NCI-H128 (cell line): ENCODE measurements at regions not wholly inside any gene's neighbourhood (a gene's known extent, or its start where the extent isn't known, plus 50 kb on each side); places are given as distances from the start of the nearest gene placed in this dataset.

Experiments
- DNase-seq: peaks from one replicate; lab custom pipeline; 2025; ENCODE audit not compliant: unreplicated experiment; lab: John Stamatoyannopoulos, UW

DNA sequence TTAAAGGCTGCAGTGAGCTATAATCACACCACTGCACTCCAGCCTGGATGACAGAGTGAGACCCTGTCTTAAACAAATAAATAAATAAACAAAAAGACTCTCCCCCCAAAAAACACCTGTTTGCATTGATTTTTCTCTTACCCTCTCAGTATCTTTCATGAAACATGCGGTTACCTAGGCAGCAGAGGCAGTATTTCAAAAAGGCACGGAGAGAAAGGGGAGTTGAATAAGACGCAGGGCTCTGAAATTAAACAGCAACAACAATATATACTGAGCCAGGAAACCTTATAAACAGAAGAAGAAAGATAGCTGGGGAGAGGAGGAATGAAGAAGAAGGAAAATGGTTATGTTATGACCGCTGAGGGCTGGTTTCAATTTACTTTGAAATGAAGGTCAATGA is 277.6 kb downstream of the BTG1 start:
- DNase-seq, result no peak

GRCh38 chr12:91866566-91866965 is 279.1 kb downstream of the BTG1 start:
- DNase-seq, result no peak

- no peak for DNase-seq
These were observed 281.9 kb downstream of the BTG1 start for GRCh38 chr12:91863702-91864101.

- no peak for DNase-seq
These were observed 284.1 kb downstream of the BTG1 start for GRCh38 chr12:91861554-91861953.

DNA sequence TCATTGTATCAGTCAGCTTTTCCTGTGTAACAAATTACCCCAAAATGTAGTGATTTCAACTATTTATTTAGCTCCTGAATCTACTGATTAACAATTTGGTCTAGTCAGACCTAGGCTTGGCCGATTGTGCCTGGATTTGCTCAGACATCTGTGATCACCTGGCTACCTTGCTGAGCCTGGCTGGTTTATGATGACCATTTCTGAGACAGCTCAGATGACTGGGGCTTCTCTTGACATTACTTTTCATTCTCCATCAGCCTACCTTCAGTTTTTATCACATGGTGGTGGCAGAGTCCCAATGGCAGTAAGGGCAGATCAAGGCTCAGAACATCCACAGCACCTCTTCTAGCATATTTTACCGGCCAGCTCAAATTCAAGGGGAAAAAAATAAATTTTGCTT is 286.3 kb downstream of the BTG1 start:
- DNase-seq, result no peak

DNA sequence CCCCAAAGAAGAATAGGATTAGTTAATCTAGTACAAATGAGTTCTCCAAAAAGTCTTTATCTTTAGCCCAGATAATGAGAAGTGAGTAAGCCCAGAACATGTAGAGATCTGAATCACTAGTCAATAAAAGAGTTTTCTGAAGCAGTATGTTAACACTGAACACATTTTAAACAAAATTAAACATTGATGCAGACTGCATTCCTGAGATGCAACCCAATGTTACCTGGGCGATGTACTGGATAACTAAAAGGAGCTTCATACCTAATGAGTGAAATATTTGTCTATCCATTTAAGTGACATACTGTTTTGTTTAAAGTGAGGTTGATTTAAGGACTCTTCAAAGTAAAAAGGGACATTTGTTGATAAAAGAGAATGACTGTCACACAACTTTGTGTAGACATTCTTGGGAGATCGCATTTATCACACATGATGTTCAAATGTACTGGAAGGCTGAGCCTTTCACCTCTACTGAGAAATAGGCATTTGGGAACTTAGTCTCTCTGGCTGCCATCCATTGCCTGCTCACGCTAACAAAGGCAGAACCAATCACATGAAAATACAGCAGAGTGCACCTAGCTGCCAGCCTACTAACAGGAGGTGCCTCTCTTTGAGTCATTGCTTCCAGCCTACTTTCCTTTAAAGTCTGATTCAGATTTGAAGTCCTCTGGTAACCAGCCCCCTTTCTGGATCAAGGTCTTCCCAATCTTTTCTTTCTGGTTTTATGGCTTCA is 287.7 kb downstream of the BTG1 start:
- DNase-seq, result no peak

DNA sequence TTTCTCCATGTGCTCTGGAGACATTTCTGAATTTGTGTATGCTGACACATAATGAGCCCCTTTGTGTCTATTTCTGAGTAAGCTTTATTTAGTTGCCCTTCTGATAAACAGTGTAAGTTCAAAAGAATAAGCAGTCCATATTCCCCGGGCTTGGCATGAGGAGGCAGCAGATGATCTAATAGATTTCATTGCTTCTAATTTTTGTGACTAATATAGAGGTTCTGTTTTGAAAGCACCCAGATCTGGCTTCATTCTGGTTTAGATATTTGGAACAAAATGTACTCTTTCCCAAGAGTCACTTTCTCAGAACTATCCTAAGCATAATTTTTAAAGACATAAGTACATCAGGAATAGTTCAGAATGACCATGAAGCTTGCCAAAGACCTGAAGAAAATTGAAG is 290.9 kb downstream of the BTG1 start:
- no peak for DNase-seq

DNA sequence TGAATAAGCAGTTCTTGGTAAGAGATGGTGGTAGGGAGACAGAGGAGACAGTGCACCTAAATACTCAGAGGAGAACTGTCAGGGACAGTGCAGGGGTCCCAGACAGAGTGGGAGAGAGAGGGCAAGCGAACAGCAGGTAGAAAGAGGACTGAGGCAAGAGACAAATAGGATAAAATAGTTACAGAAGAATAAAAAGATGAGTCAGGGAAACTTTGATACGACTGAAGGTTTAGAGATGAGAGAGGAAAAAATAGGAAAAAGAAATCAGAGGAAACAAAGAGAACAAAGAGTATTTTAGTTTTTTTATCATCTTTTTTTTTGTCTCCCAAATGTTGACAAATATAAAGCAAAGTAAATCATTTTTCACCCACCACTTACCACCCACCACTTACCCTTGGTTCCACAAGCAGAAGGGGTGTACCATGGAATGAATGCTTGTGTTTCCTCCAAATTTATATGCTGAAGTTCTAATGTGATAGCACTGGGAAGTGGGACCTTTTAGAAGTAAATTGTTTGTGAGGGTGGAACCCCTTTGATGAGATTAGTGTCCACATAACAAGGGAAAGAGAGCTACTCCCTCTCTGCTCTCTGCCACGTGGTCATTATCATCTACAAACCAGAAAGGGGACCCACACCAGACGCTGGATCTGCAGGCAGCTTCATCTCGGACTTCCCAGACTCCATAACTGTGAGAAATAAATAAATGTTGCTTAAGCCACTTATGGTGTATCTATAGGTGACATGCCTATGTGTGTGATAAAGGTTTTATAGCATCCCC is 292.1 kb downstream of the BTG1 start:
- DNase-seq, result no peak

GRCh38 chr12:91852634-91853033 is 293.0 kb downstream of the BTG1 start:
- DNase-seq, result peak; percentile 33

DNA sequence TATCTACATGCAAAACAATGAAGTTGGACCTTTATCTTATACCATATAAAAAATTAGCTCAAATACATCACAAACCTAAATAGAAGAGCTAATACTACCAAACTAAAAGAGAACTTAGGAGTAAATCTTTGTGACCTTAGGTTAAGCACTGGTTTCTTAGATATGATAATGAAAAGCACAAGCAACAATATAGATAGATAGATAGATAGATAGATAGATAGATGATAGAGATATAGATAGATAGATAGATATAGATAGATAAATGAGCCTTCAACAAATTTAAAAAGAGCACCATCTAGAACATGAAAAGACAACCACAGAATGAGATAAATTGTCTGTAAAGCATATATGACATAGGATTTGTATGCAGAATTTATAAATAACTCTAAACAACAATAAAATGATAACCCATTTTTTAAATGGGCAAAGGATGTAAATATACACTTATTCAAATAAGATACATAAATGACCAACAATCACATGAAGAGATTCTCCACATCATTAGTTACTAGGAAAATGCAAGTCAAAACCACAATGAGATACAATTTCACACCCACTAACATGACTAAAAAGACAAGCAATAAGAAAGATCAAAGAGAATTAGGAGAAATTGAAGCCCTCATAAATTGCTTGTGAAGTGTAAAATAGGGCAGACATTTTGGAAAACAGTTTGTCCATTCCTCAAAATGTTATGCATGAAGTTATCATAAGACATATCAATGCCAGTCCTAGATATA is 293.7 kb downstream of the BTG1 start:
- DNase-seq, result no peak

DNA sequence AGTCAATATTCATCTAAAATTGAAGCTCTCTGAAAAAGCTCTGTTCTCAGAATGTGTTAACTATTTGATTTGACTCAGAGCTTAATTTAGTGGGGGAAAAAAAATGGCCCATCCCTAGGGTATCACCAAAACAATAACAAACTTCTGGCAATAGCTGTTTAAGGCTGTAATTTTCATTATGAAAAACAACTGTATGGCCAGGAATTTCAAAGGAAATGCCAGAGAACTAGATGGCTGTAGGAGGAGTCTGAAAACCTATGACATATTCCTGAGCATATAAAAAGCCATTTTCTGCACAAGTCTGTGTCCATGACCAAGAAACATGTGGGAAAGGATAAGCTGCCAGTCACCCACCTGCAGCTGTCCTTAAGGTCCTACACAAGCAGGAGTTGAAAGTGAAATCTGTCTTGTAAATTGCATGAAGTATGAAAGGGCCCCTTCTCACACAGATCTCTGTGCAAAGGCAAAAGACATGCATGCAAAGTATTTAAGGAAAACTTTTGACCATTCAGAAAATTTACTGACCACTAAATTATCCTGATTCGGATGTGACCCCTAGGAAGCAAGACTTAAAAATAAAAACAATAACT is 299.1 kb downstream of the BTG1 start:
- no peak for DNase-seq

- DNase-seq, result no peak
These were observed 300.3 kb downstream of the BTG1 start for GRCh38 chr12:91845365-91845764.

GRCh38 chr12:91841822-91842221 is 303.8 kb downstream of the BTG1 start:
- no peak for DNase-seq

GRCh38 chr12:91836696-91837095 is 308.9 kb downstream of the BTG1 start:
- no peak for DNase-seq

GRCh38 chr12:91836264-91836663 is 309.4 kb downstream of the BTG1 start:
- DNase-seq, result no peak

DNA sequence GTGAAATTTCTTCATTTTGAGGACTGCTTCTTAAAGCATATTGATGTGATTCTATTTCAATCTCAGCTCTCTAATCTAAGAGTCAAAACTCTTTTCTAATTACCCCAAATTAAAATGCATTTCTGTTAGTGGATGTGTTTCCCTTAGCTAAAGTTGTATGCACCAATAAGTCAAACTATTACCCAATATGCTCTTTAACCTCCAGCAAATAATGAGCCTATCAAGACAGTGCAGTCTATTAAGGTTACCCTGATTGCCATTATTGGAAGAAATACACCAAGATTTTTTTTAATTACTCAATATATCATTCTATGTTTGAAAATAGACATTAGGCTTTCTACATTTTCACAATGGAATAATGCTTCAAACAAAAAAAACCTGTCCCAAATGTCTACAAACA is 310.0 kb downstream of the BTG1 start:
- DNase-seq, result no peak

- DNase-seq, result no peak
These were observed 311.8 kb downstream of the BTG1 start for GRCh38 chr12:91833780-91834359.

- no peak for DNase-seq
These were observed 319.6 kb downstream of the BTG1 start for GRCh38 chr12:91825999-91826398.

- no peak for DNase-seq
These were observed 320.7 kb downstream of the BTG1 start for GRCh38 chr12:91824991-91825390.

GRCh38 chr12:91819132-91819447 is 326.6 kb downstream of the BTG1 start:
- DNase-seq, result no peak
